GM12878 (cell line): ENCODE measurements at regions not wholly inside any gene's neighbourhood (a gene's known extent, or its start where the extent isn't known, plus 50 kb on each side); places are given as distances from the start of the nearest gene placed in this dataset.

Source experiments
- CHD2 ChIP-seq: IDR thresholded peaks from 2 replicates; pipeline ENCODE4 v1.6.1; 2011; ENCODE audit warnings: low read depth, low read length, improper control_type of control experiment, borderline replicate concordance
- ESRRA ChIP-seq: IDR thresholded peaks from 2 replicates; pipeline ENCODE4 v1.6.1; 2012; ENCODE audit warnings: mild to moderate bottlenecking, low read length, improper control_type of control experiment
- JUND ChIP-seq: IDR thresholded peaks from 2 replicates; pipeline ENCODE4 v1.6.1; 2012; ENCODE audit warnings: low read depth, mild to moderate bottlenecking, low read length, improper control_type of control experiment, moderate library complexity
- MTA3 ChIP-seq: IDR thresholded peaks from 2 replicates; pipeline ENCODE4 v1.6.1; 2012; ENCODE audit warnings: low read length, inconsistent platforms, borderline replicate concordance
- POLR2A ChIP-seq: IDR thresholded peaks from 2 replicates; pipeline ENCODE4 v1.6.1; 2011; ENCODE audit warnings: low read depth, mild to moderate bottlenecking, low read length
- POLR2AphosphoS5 ChIP-seq: IDR thresholded peaks from 2 replicates; pipeline ENCODE4 v1.6.1; 2011; ENCODE audit warnings: mild to moderate bottlenecking, low read length, inconsistent platforms
- RAD21 ChIP-seq: IDR thresholded peaks from 2 replicates; pipeline ENCODE4 v1.6.1; 2011; ENCODE audit warnings: mild to moderate bottlenecking, low read depth, low read length, moderate library complexity; ENCODE audit not compliant: insufficient read depth
- SIN3A ChIP-seq: IDR thresholded peaks from 2 replicates; pipeline ENCODE4 v1.6.1; 2012; ENCODE audit warnings: low read depth, low read length, improper control_type of control experiment
- YBX1 ChIP-seq: fragments of 450-650 bp; IDR thresholded peaks from 2 replicates; pipeline ENCODE4 v1.6.1; 2016; ENCODE audit warnings: antibody characterized with exemption
- TF ChIP-seq, protein P1 (sequence below), 3 experiments: IDR thresholded peaks in 2 of 3; conservative IDR thresholded peaks in 1 of 3; 2 replicates each; pipeline ENCODE4 v1.5.1; 2011; ENCODE audit warnings: low read depth in 3 of 3, low read length in 3 of 3, mild to moderate bottlenecking in 3 of 3, control low read depth in 2 of 3, moderate library complexity in 2 of 3, inconsistent platforms in 1 of 3, mixed read lengths in 1 of 3; ENCODE audit not compliant: control insufficient read depth in 2 of 3, insufficient read depth in 1 of 3; ENCODE audit errors: extremely low read depth in 1 of 3
- TF ChIP-seq, protein P2 (sequence below): fragments of 450-650 bp; IDR thresholded peaks from 2 replicates; pipeline ENCODE4 v1.6.1; 2017; ENCODE audit warnings: mild to moderate bottlenecking

DNA sequence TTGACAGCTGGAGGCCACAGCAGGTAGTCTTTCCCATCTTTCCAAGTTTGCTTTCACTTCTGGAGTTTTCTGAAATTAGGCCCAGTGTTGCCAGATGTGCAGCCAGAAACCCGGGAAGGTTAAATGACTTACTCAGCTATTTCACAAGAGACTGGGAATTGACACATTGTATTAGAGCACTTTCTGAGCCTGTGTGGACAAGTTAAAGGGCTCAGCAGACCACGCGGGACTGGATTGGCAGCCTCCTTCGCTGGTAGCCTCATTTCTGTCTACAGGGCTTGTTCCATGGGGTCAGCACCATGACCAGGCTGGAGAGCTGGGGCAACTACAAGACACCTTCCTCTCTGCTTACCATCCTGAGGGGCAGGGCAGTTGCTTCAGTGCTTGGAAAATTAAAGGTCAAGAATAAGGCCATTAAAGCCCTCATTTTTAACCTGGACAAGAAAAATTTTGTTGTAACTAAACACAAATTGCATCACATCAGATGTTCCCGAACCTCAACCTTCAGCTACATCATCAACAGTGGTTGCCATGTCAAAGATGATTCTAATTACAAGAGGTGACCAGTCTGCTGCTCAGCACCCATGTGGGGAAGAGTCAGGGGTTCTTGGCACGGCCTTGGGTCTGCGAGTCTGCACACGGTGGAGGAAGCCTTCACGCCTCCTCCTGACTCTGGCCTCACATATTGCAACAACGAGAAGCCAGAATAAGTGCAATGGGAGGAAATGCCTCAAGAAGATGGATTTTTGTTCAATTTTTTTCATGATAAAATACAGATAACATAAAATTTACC lies 279.5 kb upstream of the RAB6C start:
- TF ChIP-seq, protein P1, sequence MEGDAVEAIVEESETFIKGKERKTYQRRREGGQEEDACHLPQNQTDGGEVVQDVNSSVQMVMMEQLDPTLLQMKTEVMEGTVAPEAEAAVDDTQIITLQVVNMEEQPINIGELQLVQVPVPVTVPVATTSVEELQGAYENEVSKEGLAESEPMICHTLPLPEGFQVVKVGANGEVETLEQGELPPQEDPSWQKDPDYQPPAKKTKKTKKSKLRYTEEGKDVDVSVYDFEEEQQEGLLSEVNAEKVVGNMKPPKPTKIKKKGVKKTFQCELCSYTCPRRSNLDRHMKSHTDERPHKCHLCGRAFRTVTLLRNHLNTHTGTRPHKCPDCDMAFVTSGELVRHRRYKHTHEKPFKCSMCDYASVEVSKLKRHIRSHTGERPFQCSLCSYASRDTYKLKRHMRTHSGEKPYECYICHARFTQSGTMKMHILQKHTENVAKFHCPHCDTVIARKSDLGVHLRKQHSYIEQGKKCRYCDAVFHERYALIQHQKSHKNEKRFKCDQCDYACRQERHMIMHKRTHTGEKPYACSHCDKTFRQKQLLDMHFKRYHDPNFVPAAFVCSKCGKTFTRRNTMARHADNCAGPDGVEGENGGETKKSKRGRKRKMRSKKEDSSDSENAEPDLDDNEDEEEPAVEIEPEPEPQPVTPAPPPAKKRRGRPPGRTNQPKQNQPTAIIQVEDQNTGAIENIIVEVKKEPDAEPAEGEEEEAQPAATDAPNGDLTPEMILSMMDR (IDR thresholded peaks at IDR 0.05 in 2 of 3, conservative IDR thresholded peaks at IDR 0.05 in 1 of 3; ENCODE audit: control insufficient read depth in 2 of 3, extremely low read depth in 1 of 3, insufficient read depth in 1 of 3, low read depth in 3 of 3, low read length in 3 of 3) = no peak
- TF ChIP-seq CHD2 (no peak), JUND (no peak), MTA3 (no peak), YBX1 (no peak), POLR2AphosphoS5 (no peak), POLR2A (no peak), SIN3A (no peak), RAD21 (no peak), ESRRA (no peak)
- TF ChIP-seq, protein P2, sequence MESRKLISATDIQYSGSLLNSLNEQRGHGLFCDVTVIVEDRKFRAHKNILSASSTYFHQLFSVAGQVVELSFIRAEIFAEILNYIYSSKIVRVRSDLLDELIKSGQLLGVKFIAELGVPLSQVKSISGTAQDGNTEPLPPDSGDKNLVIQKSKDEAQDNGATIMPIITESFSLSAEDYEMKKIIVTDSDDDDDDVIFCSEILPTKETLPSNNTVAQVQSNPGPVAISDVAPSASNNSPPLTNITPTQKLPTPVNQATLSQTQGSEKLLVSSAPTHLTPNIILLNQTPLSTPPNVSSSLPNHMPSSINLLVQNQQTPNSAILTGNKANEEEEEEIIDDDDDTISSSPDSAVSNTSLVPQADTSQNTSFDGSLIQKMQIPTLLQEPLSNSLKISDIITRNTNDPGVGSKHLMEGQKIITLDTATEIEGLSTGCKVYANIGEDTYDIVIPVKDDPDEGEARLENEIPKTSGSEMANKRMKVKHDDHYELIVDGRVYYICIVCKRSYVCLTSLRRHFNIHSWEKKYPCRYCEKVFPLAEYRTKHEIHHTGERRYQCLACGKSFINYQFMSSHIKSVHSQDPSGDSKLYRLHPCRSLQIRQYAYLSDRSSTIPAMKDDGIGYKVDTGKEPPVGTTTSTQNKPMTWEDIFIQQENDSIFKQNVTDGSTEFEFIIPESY = no peak
